NCI-H524 (cell line): ENCODE measurements at regions not wholly inside any gene's neighbourhood (a gene's known extent, or its start where the extent isn't known, plus 50 kb on each side); places are given as distances from the start of the nearest gene placed in this dataset.
A peak's percentile ranks its signal among the peaks of the same experiment; 100 is the strongest.
"Not testable (repeated sequence)": the region's sequence is repeated elsewhere in the genome, so short reads cannot be mapped to it uniquely, and the experiment has no call there.

Experiments
- DNase-seq, 2 experiments: peaks; one replicate each; lab custom pipeline; 2025; lab: John Stamatoyannopoulos, UW

DNA sequence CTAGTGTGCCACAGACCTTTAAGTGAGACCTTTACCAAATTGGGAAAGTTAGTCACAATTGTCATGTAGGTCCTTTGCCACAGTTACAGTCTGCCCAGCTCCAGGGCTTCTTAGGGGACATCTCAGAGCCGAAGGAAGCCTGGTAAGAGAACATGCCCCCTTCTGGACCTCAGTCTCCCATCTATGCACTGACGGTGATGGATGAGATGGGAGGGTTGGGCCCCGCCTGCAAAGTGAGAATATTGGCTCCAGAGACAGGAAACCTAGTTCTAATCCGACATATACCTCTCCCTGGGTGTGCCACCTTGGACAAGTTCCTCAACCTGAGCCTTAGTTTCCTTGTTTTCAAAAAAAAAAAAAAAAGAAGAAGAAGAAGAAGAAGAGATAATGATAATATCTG, 85.1 kb upstream of the NAV2 start:
- no peak for DNase-seq

DNA sequence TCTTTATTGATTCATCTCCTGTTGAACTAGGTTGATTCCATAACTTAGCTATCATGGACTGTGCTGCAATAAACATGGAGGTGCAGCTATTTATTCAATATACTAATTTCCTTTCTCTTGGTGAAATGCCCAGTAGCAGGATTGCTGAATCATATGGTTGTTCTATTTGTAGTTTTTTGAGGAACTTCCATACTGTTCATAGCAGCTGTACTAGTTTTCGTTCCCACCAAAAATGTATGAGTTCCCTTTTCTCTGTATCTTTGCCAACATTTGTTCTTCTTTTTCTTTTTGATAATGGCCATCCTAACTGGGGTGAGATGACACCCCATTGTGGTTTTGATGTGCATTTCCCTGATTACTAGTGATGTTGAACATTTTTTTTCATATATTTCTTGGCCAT, 87.2 kb upstream of the NAV2 start:
- no peak for DNase-seq

DNA sequence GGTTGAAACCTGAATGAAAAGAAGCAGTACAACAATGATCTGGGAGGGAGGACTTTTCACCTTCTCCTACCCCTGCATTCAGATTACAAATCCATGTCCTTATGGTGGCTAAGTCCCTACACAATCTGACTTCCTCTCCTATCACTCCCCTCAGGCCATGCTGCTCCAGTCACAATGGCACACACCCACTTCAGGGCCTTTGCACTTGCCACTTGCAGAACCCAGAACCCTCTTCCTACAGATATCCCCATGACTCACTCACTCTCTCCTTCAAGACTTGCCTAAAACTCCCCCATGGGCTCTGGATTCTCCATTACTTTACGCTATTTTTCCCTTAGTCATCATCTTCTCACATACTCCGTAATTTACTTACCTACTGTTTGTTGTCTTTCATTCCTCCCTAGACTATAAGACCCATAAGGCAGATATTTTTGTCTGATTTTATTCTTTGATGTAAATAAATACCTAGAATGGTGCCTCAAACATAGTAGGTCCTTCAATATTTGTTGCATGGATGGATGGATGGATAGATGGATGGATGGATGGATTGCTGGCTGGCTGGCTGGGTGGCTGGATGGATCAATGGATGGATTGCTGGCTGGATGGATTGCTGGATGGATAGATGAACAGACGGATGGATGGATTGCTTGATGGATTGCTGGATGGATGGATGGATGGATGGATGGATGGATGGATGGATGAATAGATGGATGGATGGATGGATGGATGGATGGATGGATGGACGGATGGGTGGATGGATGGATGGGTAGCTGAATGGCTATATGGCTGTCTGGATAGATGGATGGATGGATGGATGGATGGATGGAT, 94.7 kb upstream of the NAV2 start:
- DNase-seq = no peak

DNA sequence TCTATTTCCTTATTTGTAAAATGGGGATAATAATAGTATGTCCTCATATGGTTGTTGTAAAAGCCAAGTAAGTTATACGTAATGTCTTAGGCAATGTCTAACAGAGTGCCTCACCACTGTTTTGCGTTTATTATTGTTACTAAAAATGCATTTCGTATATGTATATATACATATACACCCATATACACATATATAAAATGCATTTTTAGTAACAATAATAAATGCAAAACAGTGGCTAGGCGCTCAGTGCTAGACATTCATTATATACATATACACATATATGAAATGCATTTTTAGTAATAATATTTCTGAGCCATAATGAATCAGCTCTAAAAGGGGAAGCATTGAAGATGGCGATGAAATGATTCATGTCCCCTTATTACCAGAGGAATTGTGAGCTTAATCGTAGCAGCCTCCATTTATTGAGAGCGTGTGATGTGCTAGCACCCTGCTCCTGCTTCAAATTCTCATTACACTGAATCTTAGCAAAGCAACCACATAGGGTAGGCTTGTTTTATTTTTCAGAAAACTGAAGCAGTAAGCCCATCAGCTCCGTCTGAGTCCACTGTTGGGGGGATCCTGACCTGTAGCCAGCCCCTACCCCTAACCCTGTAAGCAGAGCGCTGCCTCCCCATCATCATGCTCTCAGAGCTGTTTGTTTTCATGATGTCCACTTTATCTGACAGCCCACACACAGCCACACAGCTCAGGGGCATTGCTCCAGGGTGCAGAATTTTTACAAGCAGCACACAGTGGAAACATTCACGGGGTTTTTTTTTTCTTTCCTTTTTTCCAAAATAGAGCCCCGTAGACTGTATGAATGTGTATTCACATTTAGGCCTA, 97.1 kb upstream of the NAV2 start:
- no peak for DNase-seq

DNA sequence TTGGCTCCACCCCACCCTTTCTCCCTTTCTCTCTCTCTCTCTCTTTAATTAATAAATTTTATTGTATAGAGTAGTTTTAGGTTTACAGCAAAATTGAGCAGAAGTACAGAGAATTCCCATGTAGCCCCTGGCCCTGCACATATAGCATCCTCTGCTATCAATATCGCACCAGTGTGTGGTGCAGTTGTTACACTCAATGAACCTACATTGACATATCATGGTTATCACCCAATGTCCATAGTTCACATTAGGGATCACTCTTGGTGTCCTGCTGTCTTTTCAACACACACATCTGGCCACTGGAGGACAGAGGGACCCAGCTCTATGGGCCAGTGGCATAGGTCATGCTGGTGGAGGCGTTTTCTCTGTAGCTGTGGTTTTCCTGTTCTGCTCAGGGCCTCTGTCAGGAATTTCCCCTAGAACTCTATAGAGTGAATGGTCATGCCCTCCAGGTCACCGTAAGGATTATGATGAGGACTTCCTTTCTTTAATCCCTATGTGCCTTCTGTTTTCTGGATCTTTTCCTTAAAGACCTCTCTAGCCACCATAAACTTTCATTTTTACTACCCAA, 98.2 kb upstream of the NAV2 start:
- no peak for DNase-seq

DNA sequence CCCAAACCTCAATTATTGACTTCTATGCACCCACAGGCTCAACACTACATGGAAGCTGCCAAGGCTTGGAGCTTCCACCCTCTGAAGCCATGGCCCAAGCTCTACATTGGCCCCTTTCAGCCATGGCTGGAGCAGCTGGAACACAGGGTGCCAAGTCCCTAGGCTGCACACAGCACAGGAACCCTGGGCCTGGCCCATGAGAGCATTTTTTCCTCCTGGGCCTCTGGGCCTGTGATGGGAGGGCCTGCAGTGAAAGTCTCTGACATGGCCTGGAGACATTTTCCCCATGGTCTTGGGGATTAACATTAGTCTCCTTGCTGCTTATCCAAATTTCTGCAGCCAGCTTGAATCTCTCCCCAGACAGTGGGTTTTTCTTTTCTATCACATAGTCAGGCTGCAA, 100.6 kb upstream of the NAV2 start:
- not testable (repeated sequence) for DNase-seq

DNA sequence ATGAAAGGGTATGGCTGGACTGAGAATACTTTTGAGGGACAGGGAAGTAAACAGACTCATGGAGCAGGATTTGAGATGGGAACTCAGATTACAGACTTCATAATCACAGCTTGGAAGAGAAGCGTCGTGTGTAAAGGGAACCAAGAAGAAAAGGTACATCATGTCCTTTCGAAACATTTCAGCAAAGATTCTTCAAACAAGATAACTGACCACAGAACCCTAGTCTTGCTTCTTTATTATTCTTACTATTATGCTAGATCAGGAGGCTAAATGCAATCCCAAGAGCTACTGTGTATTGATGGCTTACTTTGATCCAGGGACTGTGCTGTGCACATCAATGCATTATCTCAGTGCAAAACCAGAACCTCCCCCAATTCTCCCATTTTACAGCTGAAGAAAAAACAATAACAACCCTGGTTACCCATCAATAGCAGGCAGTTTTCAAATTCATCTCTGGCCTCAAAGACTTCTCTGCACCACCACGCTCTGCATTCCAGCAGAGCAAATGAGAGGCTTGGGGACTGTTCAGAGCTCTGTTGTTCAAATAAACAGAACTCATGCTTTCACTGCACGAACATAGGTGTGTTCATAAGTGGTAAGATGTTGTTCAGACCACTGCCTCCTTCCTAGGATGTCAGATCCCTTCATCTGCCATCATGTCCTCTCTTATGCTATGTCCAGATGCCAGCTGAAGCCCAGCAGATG, 104.8 kb upstream of the NAV2 start:
- DNase-seq = no peak

DNA sequence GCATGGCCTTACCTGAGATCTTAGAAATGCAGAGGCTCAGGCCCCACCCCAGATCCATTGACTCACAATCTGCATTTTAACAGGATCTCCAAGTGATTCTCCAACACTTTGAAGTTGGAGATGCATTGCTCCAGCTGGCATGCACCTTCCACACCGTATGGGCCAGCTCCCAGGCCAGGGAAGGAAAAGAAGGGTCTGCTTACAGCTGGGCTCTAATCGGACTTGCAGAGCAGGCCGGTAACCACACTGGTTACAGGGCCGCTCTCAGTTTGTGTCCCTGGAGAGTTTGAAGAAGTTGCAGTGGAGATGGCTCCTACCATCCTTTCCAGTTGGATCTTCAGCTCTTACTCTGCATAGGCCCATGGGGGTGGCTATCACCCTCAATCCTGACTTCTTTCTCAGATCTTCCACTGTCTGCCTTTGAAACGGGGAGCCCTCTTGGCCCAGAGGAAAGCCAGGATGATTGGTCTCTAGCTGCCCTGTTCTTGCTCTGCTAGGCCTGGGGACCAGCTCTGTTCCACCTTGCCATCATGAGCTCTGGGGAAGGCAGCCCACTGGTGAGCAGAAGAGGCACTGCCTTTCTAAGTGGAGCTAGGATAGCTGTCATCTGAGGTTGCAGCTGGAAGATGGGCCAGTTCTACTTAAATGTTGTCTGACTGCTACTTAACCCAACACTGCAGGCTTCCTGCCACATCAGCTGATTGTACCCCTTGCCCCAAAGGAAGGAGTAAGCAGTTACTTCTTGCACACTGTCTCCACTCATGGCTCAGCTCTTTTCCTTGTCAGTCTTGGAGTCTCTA, 105.6 kb upstream of the NAV2 start:
- DNase-seq = no peak

DNA sequence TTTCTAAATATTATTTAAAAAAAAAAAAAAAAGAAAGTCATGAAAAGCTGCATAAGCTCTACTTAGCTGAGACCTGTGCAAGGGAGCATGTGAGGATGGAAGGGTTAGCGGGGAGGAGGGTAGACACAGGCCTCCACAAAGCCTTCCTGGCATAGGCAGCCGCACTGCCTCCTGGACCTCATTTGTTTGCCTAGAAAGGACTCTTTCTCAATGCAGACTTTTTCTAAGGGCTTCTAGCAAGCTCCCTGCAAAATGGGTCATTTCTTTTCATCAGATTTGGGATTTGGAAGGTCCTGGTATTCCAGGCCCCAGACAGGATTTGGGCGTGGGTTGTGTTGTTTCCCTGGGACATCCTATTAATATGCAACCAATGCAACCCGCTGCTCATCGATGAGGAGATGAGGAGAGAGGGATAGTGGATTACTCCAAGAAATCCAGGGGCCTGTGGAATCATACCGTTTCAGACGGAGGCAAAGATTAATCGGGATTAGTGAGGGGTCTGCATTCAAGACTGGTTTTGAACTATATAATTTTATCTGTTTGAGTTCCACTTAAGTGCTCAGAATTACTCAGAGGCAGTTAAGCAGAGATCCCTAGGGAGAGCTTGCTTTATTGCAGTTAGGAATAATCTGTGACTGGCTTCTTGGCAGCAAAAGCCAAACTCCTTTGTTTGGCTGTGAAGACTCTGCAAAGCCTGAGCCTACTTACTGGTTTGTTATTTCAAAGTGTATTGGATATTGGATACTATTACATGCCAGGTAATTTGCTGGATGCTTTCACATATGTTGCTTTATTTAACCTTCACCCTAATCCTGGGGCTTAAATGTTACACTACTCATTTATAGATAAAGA, 106.9 kb upstream of the NAV2 start:
- DNase-seq = peak; percentile 66 to 83

DNA sequence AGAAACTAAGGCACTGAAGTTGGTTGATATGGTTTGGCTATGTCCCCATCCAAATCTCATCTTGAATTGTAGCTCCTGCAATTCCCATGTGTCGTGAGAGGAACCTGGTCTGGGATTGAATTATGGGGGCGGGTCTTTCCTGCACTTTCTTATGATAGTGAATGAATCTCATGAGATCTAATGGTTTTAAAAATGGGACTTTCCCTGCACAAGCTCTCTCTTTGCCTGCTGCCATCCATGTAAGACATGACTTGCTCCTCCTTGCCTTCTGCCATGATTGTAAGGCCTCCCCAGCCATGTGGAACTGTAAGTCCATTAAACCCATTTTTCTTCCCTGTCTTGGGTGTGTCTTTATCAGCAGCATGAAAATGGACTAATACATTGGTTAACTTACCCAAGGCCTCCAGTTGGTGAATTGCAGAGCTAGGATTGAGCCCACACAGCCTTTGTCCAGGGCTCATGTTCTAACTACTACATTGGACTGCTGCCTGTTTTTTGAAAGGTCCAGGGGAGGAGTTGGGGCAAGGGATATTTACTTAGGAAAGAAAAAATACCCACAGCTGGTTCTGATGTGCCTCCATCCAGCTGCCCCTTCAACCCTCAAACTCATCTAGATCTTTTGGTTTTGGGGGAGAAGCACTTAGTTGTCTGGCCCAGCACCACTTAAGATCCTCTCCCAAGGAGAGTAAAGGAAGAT, 107.8 kb upstream of the NAV2 start:
- no peak for DNase-seq

DNA sequence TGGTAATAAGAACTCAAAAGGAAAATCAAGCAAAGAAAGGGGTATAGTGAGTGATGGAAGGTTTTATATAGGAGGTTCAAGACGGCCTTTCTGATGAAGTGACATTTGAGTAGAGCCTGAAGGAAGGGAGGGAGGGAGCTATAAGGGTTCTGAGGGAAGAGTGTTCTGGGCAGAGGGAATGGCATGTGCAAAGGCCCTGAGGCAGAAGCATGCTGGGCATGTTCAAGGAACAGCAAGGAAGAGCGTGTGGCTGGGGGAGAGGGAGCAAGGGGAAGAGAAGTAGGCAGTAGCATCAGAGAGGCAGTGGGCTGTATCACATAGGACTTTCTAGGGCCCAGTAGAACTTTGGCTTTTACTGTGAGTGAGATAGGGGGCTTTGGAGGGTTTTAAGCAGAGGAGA, 108.9 kb upstream of the NAV2 start:
- no peak for DNase-seq

DNA sequence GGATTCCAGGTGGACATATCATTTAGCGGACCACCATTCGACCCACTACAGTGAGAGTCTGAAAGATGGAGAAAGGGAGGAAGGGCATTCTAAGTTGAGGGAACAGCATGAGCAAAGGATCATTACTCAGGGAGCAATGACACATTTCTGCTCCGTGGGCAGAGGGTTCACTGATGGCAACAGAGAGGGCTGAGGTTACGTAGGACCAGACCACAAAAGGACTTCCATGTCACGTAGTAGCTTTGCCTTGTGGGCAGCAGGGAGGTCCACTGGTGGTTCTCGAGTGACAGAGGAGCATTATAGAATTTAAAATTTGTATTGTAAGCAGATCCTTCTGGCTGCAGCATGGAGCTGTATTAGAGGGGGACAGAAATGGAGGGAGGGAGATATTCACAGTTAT, 109.7 kb upstream of the NAV2 start:
- no peak for DNase-seq

DNA sequence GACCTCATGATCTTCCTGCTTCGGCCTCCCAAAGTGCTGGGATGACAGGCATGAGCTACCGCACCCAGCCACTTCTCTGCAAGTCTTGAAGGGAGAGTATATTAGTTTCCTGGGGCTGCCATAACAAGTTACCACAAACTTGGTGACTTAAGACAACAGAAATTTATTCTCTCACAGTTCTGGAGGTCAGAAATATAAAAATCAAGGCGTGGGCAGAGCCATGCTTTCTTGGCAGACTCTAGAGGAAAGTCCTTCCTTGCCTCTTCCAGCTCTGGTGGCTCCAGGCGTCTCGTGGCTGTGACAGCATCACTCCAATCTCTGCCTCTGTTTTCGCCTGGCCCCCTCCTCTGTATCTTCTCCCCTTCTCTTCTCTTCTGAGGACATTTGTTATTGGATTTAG, 110.2 kb upstream of the NAV2 start:
- DNase-seq = no peak

DNA sequence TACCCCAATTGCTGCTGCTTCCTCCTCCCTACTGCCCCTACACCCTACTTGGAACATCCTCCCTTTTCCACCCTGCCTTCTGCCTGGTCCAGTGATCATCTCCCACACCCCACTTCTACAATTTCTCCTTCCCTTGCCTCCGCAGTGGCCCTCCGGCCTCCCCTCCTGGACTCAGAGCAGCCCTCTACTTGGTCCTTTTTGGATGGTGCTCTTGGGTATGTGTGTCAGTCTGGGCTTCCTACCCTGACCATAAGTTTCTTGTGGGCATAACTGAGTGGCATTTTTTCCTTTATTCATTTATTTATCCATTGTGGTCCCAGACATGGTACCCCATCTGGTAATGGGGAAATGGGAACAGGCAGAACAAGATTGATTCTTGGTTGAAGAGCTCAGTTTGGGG, 111.4 kb upstream of the NAV2 start:
- DNase-seq = no peak

DNA sequence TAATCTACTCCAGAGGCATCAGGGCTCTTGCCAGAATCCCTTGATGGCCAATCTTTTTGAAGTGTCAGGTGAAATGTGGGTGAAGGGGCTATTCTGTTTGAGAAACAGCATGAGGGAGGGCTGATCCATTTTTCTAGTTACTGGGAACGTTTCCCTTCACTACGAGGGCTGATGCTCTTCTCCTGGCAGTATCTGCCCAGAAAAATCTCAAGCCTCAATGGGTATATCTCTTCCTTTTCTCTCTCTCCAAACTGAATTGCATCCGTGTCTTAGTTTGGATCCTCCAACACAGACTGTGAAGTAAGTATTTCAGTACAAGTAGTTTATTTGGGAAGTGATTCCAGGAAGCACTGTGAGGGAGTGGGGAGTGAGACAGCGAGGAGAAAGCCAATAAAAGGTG, 113.0 kb upstream of the NAV2 start:
- DNase-seq = no peak

DNA sequence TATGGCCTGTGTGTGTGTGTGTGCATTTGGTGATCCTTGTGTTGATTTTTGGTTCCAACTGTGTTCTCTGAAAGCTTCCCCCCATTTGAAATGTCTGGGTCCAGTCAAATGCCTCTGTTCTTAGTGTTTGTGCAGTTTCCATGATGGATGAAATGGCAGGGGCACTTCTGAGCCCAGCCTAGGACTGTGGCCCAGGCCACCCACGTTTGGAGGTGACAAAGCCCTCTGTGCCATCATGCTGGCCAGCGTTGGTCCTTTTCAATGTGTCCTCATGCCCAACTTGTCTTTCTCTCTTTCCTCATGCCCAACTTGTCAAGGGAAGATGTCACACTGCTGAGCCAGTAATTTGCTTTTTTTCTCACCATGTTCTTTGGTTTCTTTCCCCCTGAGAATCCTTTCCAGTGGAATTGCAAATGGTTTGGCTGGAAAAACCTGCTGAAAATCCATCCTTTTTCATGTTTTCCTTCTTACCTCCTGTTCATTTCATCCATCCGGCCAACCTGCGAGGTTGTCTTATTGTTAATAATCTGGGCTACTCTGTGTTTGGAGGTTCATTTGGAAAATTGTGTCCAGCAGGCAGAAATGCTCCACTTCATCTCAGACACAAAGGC, 113.7 kb upstream of the NAV2 start:
- no peak for DNase-seq

DNA sequence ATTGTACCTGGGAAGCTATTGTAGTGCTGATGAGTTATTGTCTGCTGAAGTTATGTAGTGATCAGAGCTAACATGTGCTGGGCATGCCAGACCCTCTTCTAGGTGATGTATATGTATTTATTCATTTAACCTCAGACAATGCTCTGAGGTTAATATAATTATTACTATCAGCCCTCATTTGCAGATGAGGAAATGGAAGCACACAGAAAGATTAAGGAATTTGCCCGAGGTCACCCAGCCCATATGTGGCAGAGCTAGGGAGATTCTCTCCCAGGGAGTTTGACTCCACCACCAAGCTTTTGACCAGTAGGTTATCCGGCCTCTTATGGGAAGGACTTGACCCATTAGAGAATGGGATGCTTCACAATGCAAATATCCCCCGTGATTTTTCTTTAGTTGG, 114.2 kb upstream of the NAV2 start:
- no peak for DNase-seq

DNA sequence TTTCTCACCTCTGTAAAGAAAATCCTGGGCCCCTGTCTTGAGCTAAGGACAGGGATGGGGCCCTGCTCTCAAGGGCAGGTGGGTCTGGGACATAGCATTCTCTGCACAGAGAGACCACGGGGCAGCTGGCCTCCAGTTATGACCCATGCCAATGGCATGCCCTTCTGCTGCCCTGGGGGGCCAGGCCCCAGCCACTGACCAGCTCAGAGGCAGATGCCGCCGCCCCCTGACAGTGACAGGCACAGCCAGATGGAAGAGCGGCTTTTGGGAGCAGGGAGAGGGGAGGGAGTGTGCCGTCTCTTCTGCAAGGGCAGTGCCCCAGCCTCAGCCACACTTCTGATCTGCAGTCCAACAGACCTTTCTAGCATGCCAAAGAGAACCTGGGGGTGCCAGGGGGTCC, 114.8 kb upstream of the NAV2 start:
- DNase-seq = no peak

DNA sequence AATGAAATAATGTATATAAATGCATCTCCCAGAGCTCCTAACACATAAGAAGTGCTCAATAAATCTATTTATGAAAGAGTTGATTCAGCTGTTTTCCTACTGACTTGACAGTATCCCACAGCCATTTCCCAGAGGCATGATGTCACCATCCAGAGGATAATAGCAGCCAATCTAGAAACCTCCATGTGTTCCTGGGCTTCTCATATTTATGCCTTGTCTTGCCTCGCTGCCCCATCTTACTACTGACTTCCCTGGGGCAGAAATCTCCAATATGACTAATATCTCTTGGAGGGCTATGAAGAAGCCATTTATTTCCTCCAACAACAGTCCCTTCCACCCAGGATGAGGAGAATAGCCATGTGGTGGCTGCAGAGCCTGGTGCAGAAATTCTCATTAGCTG, 115.4 kb upstream of the NAV2 start:
- no peak for DNase-seq
